Neural cell (in vitro differentiated cells): ENCODE measurements at regions not wholly inside any gene's neighbourhood (a gene's known extent, or its start where the extent isn't known, plus 50 kb on each side); places are given as distances from the start of the nearest gene placed in this dataset.

Experiments
- EP300 ChIP-seq: fragments of 450-650 bp; conservative IDR thresholded peaks from 2 replicates; pipeline ENCODE4 v1.6.1; 2014; ENCODE audit warnings: antibody characterized with exemption, mild to moderate bottlenecking, moderate library complexity; ENCODE audit not compliant: poor library complexity, severe bottlenecking
- EZH2 ChIP-seq: fragments of 200-600, 300-800 bp; shearing (Covaris generic), sonication (generic); IDR thresholded peaks from 2 replicates; pipeline ENCODE4 v1.6.1; 2014; ENCODE audit warnings: antibody characterized with exemption, low read length, borderline replicate concordance, mild to moderate bottlenecking; ENCODE audit not compliant: insufficient read depth, poor library complexity, severe bottlenecking
- POLR2AphosphoS5 ChIP-seq: IDR thresholded peaks from 2 replicates; pipeline ENCODE4 v1.6.1; 2012
- RAD21 ChIP-seq: fragments of 450-650 bp; conservative IDR thresholded peaks from 2 replicates; pipeline ENCODE4 v1.6.1; 2014; ENCODE audit warnings: antibody characterized with exemption, mild to moderate bottlenecking, moderate library complexity
- TAF1 ChIP-seq: IDR thresholded peaks from 2 replicates; pipeline ENCODE4 v1.6.1; 2012; ENCODE audit warnings: low read depth
- TF ChIP-seq, protein P1 (sequence below): fragments of 450-650 bp; IDR thresholded peaks from 2 replicates; pipeline ENCODE4 v1.5.1; 2014; ENCODE audit warnings: antibody characterized with exemption, mild to moderate bottlenecking, moderate library complexity; ENCODE audit not compliant: poor library complexity, severe bottlenecking

DNA sequence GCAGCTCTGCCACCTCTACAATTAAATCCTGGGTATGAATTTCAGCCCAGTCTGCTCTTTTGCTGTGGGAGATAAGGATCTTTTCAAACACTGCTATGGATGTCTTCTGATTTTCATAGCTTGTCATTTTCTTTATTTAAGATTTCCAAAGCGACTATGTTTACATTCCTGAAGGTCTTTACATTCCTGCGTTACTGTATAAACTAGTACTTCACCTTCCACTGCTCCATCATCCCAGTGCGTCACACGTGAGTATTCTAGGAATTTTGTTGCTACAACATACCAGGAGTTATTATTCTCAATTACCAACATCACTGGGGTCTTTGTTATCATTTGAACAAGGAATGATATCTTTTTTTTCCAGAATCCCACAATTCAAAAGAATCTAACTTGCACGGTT lies 944.7 kb downstream of the SORCS3 start:
- TF ChIP-seq EZH2 (no peak), POLR2AphosphoS5 (no peak), TAF1 (no peak), EP300 (no peak), RAD21 (no peak)
- TF ChIP-seq, protein P1, sequence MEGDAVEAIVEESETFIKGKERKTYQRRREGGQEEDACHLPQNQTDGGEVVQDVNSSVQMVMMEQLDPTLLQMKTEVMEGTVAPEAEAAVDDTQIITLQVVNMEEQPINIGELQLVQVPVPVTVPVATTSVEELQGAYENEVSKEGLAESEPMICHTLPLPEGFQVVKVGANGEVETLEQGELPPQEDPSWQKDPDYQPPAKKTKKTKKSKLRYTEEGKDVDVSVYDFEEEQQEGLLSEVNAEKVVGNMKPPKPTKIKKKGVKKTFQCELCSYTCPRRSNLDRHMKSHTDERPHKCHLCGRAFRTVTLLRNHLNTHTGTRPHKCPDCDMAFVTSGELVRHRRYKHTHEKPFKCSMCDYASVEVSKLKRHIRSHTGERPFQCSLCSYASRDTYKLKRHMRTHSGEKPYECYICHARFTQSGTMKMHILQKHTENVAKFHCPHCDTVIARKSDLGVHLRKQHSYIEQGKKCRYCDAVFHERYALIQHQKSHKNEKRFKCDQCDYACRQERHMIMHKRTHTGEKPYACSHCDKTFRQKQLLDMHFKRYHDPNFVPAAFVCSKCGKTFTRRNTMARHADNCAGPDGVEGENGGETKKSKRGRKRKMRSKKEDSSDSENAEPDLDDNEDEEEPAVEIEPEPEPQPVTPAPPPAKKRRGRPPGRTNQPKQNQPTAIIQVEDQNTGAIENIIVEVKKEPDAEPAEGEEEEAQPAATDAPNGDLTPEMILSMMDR, result no peak
